ENCODE measurements at regions not wholly inside any gene's neighbourhood (a gene's known extent, or its start where the extent isn't known, plus 50 kb on each side); places are given as distances from the start of the nearest gene placed in this dataset.

DNA sequence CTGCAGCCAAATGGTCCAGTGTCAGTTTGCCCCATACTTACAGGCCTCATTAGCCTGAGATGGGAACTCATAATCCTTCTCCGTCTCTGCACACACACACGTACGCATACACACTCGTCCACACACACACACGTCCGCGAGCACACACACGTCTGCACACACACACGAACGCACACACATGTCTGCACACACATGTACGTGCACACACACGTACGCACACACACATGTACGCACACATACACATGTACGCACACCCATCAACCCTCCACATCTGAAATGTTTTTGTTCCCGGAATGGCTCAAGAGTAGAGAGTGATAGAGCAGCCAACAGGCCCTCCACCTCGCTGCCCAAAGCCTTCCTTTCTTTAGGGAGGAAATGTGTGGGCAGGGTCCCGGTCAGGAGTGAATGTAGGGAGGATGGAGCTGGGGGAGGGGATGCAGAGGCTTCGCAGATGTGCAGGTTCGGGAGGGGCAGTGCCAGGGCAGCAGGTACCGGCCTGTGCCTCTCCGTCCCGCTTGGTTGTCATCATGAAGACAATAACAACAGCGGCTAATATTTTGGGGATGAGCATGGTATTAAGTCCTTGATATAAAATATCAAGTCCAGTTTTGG lies 52.7 kb downstream of the PTGR3 start:
- TF ChIP-seq, protein P1, sequence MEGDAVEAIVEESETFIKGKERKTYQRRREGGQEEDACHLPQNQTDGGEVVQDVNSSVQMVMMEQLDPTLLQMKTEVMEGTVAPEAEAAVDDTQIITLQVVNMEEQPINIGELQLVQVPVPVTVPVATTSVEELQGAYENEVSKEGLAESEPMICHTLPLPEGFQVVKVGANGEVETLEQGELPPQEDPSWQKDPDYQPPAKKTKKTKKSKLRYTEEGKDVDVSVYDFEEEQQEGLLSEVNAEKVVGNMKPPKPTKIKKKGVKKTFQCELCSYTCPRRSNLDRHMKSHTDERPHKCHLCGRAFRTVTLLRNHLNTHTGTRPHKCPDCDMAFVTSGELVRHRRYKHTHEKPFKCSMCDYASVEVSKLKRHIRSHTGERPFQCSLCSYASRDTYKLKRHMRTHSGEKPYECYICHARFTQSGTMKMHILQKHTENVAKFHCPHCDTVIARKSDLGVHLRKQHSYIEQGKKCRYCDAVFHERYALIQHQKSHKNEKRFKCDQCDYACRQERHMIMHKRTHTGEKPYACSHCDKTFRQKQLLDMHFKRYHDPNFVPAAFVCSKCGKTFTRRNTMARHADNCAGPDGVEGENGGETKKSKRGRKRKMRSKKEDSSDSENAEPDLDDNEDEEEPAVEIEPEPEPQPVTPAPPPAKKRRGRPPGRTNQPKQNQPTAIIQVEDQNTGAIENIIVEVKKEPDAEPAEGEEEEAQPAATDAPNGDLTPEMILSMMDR (IDR thresholded peaks at IDR 0.05 in 4 of 5, conservative IDR thresholded peaks at IDR 0.05 in 1 of 5): no peak
- no peak for TF ChIP-seq POLR2A (IDR thresholded peaks at IDR 0.05)
- in situ Hi-C loops (cut with MboI; ENCODE audit: low sequenced_read_pairs in 4 of 4) (loop anchor here in 2 of 4 donors (25.0 kb wide), 1 partner anchor 306 kb away; no protein-coding TSS in a partner anchor), intact Hi-C loops (cut with DNase I; ENCODE audit: low total_unique reads) (no loop called here)
- H3K27me3 ChIP-seq: no peaks in the 10 kb centered on the region
- no peaks in the 10 kb centered on the region for H3K9me3 ChIP-seq
- DNase-seq (no peak), ATAC-seq (no peak)
- peaks cover 6 to 9% of the 10 kb centered on the region in 2 donors for H3K4me1 ChIP-seq
- no peak overlapping the region for H3K4me3 ChIP-seq
- no peak overlapping the region for H3K27ac ChIP-seq
- no peaks in the 10 kb centered on the region for H3K36me3 ChIP-seq

DNA sequence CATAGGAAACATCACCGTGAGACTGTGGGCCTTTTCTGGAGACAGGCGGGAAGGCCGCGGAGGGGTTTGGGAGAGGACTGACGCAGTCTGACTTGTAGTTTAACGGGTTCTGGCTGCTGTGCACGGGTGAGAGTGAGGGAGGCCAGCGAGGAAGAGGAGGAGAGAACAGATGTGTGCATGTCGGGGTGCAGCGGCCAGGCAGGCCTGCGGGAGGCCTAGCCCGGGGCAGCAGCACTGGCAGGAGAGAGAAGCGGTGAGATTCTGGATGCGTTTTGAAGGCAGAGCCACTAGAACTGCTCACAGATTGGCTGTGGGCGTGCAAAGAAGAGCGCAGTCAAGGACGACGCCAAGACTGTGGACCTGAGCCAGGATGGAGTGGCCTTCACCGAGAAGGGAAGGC lies 53.9 kb downstream of the PTGR3 start:
- intact Hi-C loops (cut with DNase I; ENCODE audit: low total_unique reads) (no loop called here), in situ Hi-C loops (cut with MboI; ENCODE audit: low sequenced_read_pairs in 4 of 4) (loop anchor here in 2 of 4 donors (25.0 kb wide), 1 partner anchor 307 kb away; no protein-coding TSS in a partner anchor)
- no peak for ATAC-seq
- no peak for DNase-seq
- Histone ChIP-seq H3K4me1 (no peaks in the 10 kb centered on the region), H3K36me3 (no peaks in the 10 kb centered on the region), H3K4me3 (no peak overlapping the region), H3K27ac (no peak overlapping the region), H3K9me3 (no peaks in the 10 kb centered on the region), H3K27me3 (no peaks in the 10 kb centered on the region)
- TF ChIP-seq, protein P1 (IDR thresholded peaks at IDR 0.05 in 4 of 5, conservative IDR thresholded peaks at IDR 0.05 in 1 of 5): no peak
- TF ChIP-seq POLR2A (IDR thresholded peaks at IDR 0.05): no peak

DNA sequence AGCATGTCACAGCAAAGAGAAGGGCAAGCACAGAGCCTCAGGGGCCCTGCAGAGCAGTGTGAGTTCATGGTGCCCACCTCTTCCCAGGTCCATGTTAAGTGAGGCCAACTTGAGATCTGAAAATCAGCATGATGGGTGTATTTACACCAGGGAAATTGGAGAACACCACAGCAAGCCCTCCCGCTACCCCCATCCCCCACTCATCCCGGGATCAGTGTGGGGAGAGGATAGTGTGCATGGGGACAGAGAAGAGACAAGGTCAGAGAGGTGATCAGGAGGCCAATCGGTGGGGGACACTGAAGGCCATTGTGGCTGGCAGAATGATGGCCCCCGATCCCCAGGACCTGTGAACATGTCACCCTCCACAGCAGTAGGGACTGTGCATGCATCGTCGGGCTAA lies 54.7 kb downstream of the PTGR3 start:
- H3K27me3 ChIP-seq: no peaks in the 10 kb centered on the region
- intact Hi-C loops (cut with DNase I; ENCODE audit: low total_unique reads): no loop called here
- H3K36me3 ChIP-seq: no peaks in the 10 kb centered on the region
- DNase-seq (no peak), ATAC-seq (no peak)
- H3K9me3 ChIP-seq: no peaks in the 10 kb centered on the region
- no peak overlapping the region for H3K27ac ChIP-seq
- no peaks in the 10 kb centered on the region for H3K4me1 ChIP-seq
- TF ChIP-seq POLR2A (IDR thresholded peaks at IDR 0.05): no peak
- TF ChIP-seq, protein P1 (IDR thresholded peaks at IDR 0.05 in 4 of 5, conservative IDR thresholded peaks at IDR 0.05 in 1 of 5): no peak
- no peak overlapping the region for H3K4me3 ChIP-seq
- in situ Hi-C loops (cut with MboI; ENCODE audit: low sequenced_read_pairs in 4 of 4): loop anchor here in 2 of 4 donors (25.0 kb wide), 1 partner anchor 308 kb away; no protein-coding TSS in a partner anchor

DNA sequence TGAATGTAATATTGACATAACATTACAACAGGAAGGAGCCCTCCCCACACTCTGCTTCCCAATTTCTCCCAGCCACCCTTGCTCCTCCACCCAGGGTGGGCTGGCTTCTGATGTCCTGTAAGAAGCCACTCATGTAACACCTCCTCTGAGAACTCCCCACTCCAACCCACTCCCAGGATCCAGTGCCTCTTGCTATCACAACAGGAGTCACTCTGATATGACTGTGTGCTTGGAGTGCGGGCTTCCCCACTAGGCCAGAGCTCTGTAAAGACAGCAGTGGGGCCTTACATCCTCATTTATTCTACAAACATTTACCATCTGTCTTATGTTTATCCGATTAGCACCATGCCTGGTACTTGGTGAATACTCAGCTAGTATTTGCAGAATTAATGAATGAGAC lies 65.1 kb downstream of the PTGR3 start:
- no peak for ATAC-seq
- intact Hi-C loops (cut with DNase I; ENCODE audit: low total_unique reads): no loop called here
- Histone ChIP-seq H3K9me3 (no peaks in the 10 kb centered on the region), H3K4me1 (no peaks in the 10 kb centered on the region), H3K4me3 (no peak overlapping the region), H3K27ac (no peak overlapping the region), H3K27me3 (no peaks in the 10 kb centered on the region), H3K36me3 (no peaks in the 10 kb centered on the region)
- DNase-seq: no peak
- in situ Hi-C loops (cut with MboI; ENCODE audit: low sequenced_read_pairs in 4 of 4): no loop called here
- TF ChIP-seq, protein P1 (IDR thresholded peaks at IDR 0.05 in 4 of 5, conservative IDR thresholded peaks at IDR 0.05 in 1 of 5): no peak
- TF ChIP-seq POLR2A (IDR thresholded peaks at IDR 0.05): no peak

DNA sequence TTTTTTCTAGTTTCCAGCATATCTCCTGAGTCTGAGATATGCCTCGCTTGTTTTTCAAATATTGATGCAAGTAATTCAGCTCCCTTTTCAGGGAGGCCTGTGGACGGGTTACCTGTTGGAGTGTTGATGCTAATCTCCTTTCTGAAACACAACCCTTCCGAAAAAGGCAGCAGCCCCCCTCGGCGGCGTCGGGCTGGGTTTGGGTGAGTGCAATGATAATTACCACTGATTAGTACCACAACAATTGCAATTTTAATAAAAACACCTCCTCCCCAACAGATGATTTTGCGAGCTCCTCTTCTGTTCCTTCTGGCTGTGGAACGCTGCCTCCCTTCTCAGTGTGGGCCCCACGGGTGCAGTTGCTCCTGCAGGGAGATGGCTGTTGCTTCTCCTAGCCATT lies 66.3 kb downstream of the PTGR3 start:
- ATAC-seq: no peak
- Histone ChIP-seq H3K9me3 (no peaks in the 10 kb centered on the region), H3K36me3 (no peaks in the 10 kb centered on the region), H3K4me1 (no peaks in the 10 kb centered on the region), H3K27me3 (no peaks in the 10 kb centered on the region), H3K27ac (no peak overlapping the region), H3K4me3 (no peak overlapping the region)
- in situ Hi-C loops (cut with MboI; ENCODE audit: low sequenced_read_pairs in 4 of 4): no loop called here
- no peak for DNase-seq
- intact Hi-C loops (cut with DNase I; ENCODE audit: low total_unique reads): no loop called here
- TF ChIP-seq POLR2A (IDR thresholded peaks at IDR 0.05): no peak
- TF ChIP-seq, protein P1 (IDR thresholded peaks at IDR 0.05 in 4 of 5, conservative IDR thresholded peaks at IDR 0.05 in 1 of 5): no peak

Measured in gastrocnemius medialis (tissue), 4 donors.